ENCODE measurements at regions not wholly inside any gene's neighbourhood (a gene's known extent, or its start where the extent isn't known, plus 50 kb on each side); places are given as distances from the start of the nearest gene placed in this dataset.
A peak's percentile ranks its signal among the peaks of the same experiment; 100 is the strongest.

- Histone ChIP-seq H3K4me1 (ENCODE audit: control insufficient read depth in 2 of 2, insufficient read depth in 2 of 2, low read length in 2 of 2) (peaks cover 46 to 49% of the 10 kb centered on the region in 2 donors), H2AFZ (ENCODE audit: insufficient read depth, low read depth, low read length, poor library complexity, severe bottlenecking) (peak overlapping the region; percentile 40), H3K27me3 (replicated peaks in 1 of 4; ENCODE audit: control extremely low read depth in 1 of 4, control insufficient read depth in 3 of 4, insufficient read depth in 4 of 4, low read length in 3 of 4) (no peaks in the 10 kb centered on the region), H4K20me1 (ENCODE audit: control insufficient read depth, insufficient read depth, low read length, poor library complexity, severe bottlenecking) (no peaks in the 10 kb centered on the region), H3K9ac (ENCODE audit: low read length) (no peak overlapping the region), H3K79me2 (ENCODE audit: control insufficient read depth, insufficient read depth, low read length) (peaks cover 11% of the 10 kb centered on the region), H3K4me2 (replicated peaks; ENCODE audit: low read depth, low read length, poor library complexity, severe bottlenecking) (no peak overlapping the region), H3K36me3 (replicated peaks in 1 of 2; ENCODE audit: control extremely low read depth in 1 of 2, control insufficient read depth in 1 of 2, extremely low read depth in 1 of 2, insufficient read depth in 2 of 2, low read length in 1 of 2) (no peaks in the 10 kb centered on the region), H3K9me3 (ENCODE audit: control extremely low read depth in 1 of 3, control insufficient read depth in 2 of 3, insufficient read depth in 1 of 3, low read length in 2 of 3) (no peaks in the 10 kb centered on the region), H3K4me3 (ENCODE audit: control extremely low read depth in 1 of 5, extremely low read depth in 1 of 5, insufficient read depth in 1 of 5, low read depth in 2 of 5, low read length in 4 of 5) (no peak overlapping the region), H3K27ac (ENCODE audit: low read length in 2 of 2) (peak overlapping the region in 1 of 2 donors; percentile 23)
- H3K9me3 Mint-ChIP-seq (ENCODE audit: insufficient read depth): no peaks in the 10 kb centered on the region
- ChIA-PET POLR2A (interaction anchor here (0.8 kb wide), 1 partner anchor 207 kb away, joined by 3 read pairs; no protein-coding TSS in a partner anchor), CTCF (interaction anchor here (0.8 to 8.5 kb wide), 7 partner anchors 8 to 222 kb away, joined by 3 to 56 read pairs (median 4); partner anchors contain the start of gene DNAH7)
- TF ChIP-seq EZH2 (IDR thresholded peaks at IDR 0.05; ENCODE audit: borderline replicate concordance, insufficient read depth, low read depth, low read length, poor library complexity, severe bottlenecking): no peak
- TF ChIP-seq, protein P1, sequence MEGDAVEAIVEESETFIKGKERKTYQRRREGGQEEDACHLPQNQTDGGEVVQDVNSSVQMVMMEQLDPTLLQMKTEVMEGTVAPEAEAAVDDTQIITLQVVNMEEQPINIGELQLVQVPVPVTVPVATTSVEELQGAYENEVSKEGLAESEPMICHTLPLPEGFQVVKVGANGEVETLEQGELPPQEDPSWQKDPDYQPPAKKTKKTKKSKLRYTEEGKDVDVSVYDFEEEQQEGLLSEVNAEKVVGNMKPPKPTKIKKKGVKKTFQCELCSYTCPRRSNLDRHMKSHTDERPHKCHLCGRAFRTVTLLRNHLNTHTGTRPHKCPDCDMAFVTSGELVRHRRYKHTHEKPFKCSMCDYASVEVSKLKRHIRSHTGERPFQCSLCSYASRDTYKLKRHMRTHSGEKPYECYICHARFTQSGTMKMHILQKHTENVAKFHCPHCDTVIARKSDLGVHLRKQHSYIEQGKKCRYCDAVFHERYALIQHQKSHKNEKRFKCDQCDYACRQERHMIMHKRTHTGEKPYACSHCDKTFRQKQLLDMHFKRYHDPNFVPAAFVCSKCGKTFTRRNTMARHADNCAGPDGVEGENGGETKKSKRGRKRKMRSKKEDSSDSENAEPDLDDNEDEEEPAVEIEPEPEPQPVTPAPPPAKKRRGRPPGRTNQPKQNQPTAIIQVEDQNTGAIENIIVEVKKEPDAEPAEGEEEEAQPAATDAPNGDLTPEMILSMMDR (IDR thresholded peaks at IDR 0.05): no peak
- DNase-seq (no peak), ATAC-seq (ENCODE audit: low read depth) (no peak)
- no peaks in the 10 kb centered on the region for H3K27me3 Mint-ChIP-seq
- peaks cover 59% of the 10 kb centered on the region for H3K4me1 Mint-ChIP-seq
- H3K4me3 Mint-ChIP-seq: no peak overlapping the region
- intact Hi-C loops (cut with micrococcal nuclease): no loop called here
- peak overlapping the region; percentile 33 for H3K27ac Mint-ChIP-seq
Observed at GRCh38 chr2:196290136-196290535, 118.8 kb upstream of the STK17B start.

DNA sequence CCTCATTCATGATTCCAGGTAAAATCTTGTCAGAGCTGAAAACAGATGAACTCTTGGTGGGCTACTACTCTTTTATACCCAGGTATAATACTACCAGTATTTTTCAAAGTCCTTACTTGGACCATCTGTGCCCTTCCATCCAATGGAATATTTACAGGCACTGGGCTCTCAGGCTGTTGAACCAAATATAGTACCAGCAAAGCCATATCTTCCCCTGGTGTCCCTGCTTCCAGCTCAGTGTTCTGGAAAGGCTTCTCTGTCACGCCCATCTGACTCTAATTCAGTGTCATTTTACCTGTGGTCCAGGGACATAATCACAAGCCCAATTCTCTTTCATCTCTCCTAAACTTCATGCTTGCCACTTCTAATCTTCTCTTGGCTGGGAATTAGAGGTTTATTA, 119.2 kb upstream of the STK17B start:
- CTCF ChIA-PET: interaction anchor here (0.8 to 8.5 kb wide), 5 partner anchors 7 to 222 kb away, joined by 3 to 56 read pairs (median 4); partner anchors contain the start of gene DNAH7
- ATAC-seq (ENCODE audit: low read depth): no peak
- TF ChIP-seq EZH2 (IDR thresholded peaks at IDR 0.05; ENCODE audit: borderline replicate concordance, insufficient read depth, low read depth, low read length, poor library complexity, severe bottlenecking): no peak
- TF ChIP-seq, protein P1 (IDR thresholded peaks at IDR 0.05): no peak

More for the DNA sequence above, 119.2 kb upstream of the STK17B start:
- Mint-ChIP-seq H3K27ac (no peak overlapping the region), H3K9me3 (ENCODE audit: insufficient read depth) (no peaks in the 10 kb centered on the region), H3K4me1 (peaks cover 55% of the 10 kb centered on the region), H3K4me3 (no peak overlapping the region), H3K27me3 (no peaks in the 10 kb centered on the region)
- no peak overlapping the region for H3K4me2 ChIP-seq (replicated peaks; ENCODE audit: low read depth, low read length, poor library complexity, severe bottlenecking)
- no peak overlapping the region for H3K9ac ChIP-seq (ENCODE audit: low read length)
- no peaks in the 10 kb centered on the region for H3K27me3 ChIP-seq (replicated peaks in 1 of 4; ENCODE audit: control extremely low read depth in 1 of 4, control insufficient read depth in 3 of 4, insufficient read depth in 4 of 4, low read length in 3 of 4)
- H3K27ac ChIP-seq (ENCODE audit: low read length in 2 of 2): peak overlapping the region in 1 of 2 donors; percentile 55
- intact Hi-C loops (cut with micrococcal nuclease): no loop called here
- H3K79me2 ChIP-seq (ENCODE audit: control insufficient read depth, insufficient read depth, low read length): peaks cover 11% of the 10 kb centered on the region
- no peaks in the 10 kb centered on the region for H3K36me3 ChIP-seq (replicated peaks in 1 of 2; ENCODE audit: control extremely low read depth in 1 of 2, control insufficient read depth in 1 of 2, extremely low read depth in 1 of 2, insufficient read depth in 2 of 2, low read length in 1 of 2)
- POLR2A ChIA-PET: interaction anchor here (0.8 kb wide), 1 partner anchor 208 kb away, joined by 3 read pairs; no protein-coding TSS in a partner anchor
- no peak overlapping the region for H2AFZ ChIP-seq (ENCODE audit: insufficient read depth, low read depth, low read length, poor library complexity, severe bottlenecking)
- DNase-seq: no peak
- H3K4me1 ChIP-seq (ENCODE audit: control insufficient read depth in 2 of 2, insufficient read depth in 2 of 2, low read length in 2 of 2): peaks cover 47 to 51% of the 10 kb centered on the region in 2 donors
- no peak overlapping the region for H3K4me3 ChIP-seq (ENCODE audit: control extremely low read depth in 1 of 5, extremely low read depth in 1 of 5, insufficient read depth in 1 of 5, low read depth in 2 of 5, low read length in 4 of 5)
- no peaks in the 10 kb centered on the region for H4K20me1 ChIP-seq (ENCODE audit: control insufficient read depth, insufficient read depth, low read length, poor library complexity, severe bottlenecking)
- H3K9me3 ChIP-seq (ENCODE audit: control extremely low read depth in 1 of 3, control insufficient read depth in 2 of 3, insufficient read depth in 1 of 3, low read length in 2 of 3): no peaks in the 10 kb centered on the region
- WGBS (ENCODE audit: insufficient coverage): 100% methylated on average over 1 of the region's 1 CpG
